ENCODE measurements at regions not wholly inside any gene's neighbourhood (a gene's known extent, or its start where the extent isn't known, plus 50 kb on each side); places are given as distances from the start of the nearest gene placed in this dataset.
A peak's percentile ranks its signal among the peaks of the same experiment; 100 is the strongest.

GRCh38 chr1:14440166-14440565 is 158.3 kb upstream of the KAZN start:
- no peak for DNase-seq (ENCODE audit: low read depth, low spot score)

GRCh38 chr1:14440731-14441130 is 157.8 kb upstream of the KAZN start:
- DNase-seq (ENCODE audit: low read depth, low spot score), result no peak

DNA sequence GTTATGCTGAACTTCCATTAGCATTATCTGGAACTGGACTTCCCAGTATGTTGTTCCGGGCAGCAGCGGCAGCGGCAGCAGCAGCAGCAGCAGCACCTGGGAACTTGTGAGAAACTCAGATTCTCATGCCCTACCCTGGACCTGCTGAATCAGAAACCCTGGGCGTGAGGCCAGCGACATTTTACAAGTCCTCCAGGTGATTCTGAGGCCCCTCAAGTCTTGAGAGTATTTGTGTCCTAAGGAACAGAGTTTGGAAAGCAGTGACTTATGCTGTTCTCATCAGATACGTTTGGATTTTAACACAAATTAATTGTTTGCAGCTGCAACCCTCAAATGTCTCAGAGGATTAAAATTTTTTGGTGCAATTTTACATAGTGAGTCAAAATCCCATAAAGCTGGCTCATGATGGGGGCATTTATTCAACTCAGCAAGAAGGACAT is 157.2 kb upstream of the KAZN start:
- no peak for DNase-seq (ENCODE audit: low read depth, low spot score)

- DNase-seq (ENCODE audit: low read depth, low spot score), result peak; percentile 8
Measured at GRCh38 chr1:14442669-14443068, 155.8 kb upstream of the KAZN start.

DNA sequence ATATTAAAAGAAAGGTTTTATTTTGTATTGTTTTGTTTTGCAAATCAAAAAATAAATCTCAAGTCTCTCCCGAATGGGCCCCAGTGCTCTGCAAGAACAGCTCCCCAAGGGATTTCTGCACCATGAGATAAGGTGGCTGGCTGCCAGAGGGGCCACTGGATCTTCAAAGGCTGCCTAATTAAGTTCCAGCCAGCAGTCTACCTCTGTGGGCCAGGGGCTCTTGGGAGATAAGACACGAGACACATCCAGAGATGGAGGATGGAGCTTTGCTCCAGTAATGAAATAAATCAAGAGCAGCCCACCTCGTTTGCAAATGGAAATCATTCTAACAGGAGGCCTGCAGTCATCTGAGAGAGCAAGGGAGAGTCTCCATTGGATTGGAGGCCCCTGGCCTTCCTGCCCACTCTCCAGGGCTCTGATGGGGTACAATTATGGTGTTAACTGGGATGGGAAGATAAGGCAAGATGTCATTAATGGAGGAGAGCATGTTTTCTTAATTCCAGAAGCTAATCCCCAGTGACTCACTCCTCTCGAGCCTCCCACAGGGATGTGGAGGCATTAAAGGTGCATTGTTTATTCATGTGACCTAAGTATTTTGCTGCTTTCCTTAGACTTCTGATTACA is 155.2 kb upstream of the KAZN start:
- DNase-seq (ENCODE audit: low read depth, low spot score), result peak; percentile 34

DNA sequence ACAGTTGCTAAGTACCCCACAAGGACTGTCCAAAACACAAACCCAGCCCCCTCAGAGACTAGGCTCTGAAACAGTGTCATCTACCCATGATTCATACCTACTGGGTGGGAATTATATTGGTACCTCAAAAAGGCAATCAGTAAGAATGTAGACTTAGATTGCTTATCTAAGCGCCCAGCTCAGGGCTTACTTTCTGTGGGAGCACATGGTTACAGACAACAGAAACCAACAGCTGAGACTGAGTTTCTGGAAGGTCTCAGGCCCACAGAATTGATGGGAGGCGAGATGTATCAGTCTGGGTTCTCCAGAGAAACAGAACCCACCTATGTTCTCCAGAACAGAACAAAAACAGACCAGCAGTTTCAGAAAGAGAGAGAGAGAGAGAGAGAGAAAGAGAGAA is 147.3 kb upstream of the KAZN start:
- no peak for DNase-seq (ENCODE audit: low read depth, low spot score)

GRCh38 chr1:14452551-14452950 is 145.9 kb upstream of the KAZN start:
- DNase-seq (ENCODE audit: low read depth, low spot score), result no peak

DNA sequence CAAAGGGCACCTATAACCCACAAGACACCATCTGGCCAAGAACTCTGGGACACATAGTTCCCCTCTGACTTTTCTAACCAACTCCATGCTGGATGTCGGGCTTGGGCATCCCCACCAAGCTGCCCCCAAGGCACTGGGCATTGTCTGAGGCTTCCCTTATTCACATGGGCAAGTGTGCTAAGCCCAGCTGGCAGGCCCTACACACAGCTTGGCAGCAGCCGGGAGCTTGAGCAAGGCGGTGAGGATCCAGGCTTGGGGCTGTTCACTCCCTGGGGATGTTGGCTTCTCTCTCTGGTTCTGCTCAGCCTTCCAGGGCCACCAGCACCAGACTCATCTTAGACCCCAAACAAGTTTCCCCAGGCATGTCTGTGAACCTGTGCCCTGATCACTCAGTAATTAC is 138.3 kb upstream of the KAZN start:
- no peak for DNase-seq (ENCODE audit: low read depth, low spot score)

GRCh38 chr1:14462851-14463250 is 135.6 kb upstream of the KAZN start:
- no peak for DNase-seq (ENCODE audit: low read depth, low spot score)

- no peak for DNase-seq (ENCODE audit: low read depth, low spot score)
Measured at GRCh38 chr1:14466006-14466405, 132.5 kb upstream of the KAZN start.

GRCh38 chr1:14467112-14467511 is 131.4 kb upstream of the KAZN start:
- DNase-seq (ENCODE audit: low read depth, low spot score), result no peak

DNA sequence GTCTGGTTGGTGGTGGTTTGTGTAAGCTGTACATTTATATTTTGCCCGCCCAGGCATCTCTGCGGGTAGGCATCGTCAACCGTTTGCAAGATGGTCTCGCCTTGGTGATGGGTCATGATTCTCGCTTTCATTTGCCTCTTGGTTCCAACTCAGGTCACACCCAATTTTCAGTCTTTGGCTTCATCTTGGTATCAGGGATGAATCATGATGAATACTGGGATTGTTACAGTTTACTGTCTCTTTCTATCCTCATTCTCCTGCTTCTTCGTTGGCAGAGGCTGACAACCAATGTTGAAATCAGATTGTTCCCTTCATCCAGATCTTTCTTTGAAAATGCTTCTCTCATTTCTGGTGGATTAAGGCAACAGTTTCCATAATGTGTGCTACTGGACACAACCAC is 129.7 kb upstream of the KAZN start:
- no peak for DNase-seq (ENCODE audit: low read depth, low spot score)

- no peak for DNase-seq (ENCODE audit: low read depth, low spot score)
Measured at GRCh38 chr1:14470802-14471201, 127.7 kb upstream of the KAZN start.

- DNase-seq (ENCODE audit: low read depth, low spot score), result no peak
Measured at GRCh38 chr1:14474856-14475255, 123.6 kb upstream of the KAZN start.

DNA sequence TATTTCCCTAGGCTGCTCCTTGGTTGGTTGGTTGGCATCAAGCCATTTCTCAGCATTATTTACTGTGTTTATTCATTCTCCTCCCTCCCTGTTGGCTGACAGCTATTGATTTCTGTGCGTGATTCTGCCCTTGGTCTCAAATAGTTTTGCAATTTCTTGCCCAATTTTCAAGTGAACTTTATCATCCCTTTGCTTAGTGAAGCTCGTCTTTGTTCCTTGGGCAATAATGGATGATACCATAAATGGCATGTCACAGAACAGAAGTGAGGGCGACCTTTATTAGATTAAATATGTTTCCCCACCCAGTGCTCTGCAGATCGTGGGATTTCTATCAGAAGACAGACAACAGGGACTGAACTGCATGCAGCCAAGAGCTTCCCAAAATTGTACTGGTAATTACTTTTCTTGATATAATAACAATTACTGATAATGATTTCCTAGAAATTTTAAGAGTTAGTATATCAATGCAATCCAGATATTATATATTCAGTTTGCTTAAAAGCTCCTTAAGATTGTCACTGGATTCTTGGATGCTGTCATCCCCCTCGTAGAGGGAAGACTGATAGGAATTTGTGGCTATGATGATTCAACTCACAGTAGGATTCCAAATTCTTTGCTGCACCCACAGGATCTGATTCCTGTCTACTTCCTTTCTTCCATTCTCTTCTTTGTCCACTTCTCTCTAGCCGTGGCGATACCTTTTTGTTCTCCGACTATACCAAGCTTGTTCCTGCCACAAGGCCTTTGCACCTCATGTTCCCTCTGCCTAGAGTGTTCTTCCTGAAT is 122.1 kb upstream of the KAZN start:
- DNase-seq (ENCODE audit: low read depth, low spot score), result no peak

- DNase-seq (ENCODE audit: low read depth, low spot score), result no peak
Measured at GRCh38 chr1:14478120-14478519, 120.4 kb upstream of the KAZN start.

DNA sequence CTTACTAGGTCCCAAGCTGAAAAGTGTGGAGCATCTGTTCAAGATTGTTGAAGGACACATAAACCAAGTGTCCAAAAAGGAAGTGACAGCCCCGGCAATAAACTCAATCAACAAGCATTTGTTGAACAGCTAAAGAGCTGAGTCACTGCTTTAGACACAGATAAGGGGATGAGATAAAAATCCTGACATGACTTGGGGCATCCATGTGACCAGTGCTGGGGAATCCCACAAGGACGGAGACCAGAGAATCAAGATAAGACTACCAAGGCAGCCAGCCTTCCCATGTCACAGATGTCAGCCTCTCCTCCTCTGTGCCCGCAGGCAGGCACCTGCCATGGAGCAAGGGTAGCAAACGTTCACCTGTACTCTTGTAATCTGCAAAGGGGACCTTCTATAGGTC is 118.6 kb upstream of the KAZN start:
- peak; percentile 41 for DNase-seq (ENCODE audit: low read depth, low spot score)

- no peak for DNase-seq (ENCODE audit: low read depth, low spot score)
Measured at GRCh38 chr1:14482784-14483450, 115.6 kb upstream of the KAZN start.

DNA sequence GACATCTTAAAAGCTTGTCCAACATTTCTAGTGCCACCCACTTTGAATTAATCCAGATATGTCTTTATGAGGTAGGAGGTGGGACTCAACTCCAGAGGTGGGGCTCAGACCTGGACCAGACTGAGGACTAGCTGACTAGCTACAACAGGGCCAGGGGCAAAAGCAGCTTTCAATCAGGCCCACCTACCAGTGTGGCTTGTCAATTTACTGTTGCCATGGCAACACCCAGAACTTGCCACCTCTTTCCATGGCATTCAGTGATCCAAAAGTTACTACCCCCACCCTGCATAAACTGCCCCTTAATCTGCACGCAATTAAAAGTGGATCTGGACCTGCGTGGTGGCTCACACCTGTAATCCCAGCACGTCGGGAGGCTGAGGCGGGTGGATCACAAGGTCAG is 113.2 kb upstream of the KAZN start:
- no peak for DNase-seq (ENCODE audit: low read depth, low spot score)

GRCh38 chr1:14486401-14487201 is 111.9 kb upstream of the KAZN start:
- DNase-seq (ENCODE audit: low read depth, low spot score), result no peak

DNA sequence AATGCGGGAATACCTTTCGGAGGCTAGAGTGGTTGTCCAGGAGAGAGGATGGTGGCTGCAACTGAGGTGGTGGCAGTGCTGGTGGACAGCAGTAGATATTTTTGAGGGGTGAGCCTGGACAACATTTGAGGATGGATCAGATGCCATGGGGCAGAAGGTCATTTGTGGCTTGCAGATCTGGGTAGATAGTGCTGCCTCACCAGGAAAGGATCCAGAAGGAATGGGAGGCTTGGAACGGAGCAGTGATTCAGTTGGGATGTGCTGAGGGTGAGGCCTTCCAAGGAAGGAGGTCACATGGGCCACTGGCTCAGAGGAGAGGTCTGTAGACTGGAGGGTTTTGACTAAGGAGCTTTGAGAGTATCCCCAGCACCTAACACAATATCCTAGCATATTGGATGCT is 110.8 kb upstream of the KAZN start:
- no peak for DNase-seq (ENCODE audit: low read depth, low spot score)

DNA sequence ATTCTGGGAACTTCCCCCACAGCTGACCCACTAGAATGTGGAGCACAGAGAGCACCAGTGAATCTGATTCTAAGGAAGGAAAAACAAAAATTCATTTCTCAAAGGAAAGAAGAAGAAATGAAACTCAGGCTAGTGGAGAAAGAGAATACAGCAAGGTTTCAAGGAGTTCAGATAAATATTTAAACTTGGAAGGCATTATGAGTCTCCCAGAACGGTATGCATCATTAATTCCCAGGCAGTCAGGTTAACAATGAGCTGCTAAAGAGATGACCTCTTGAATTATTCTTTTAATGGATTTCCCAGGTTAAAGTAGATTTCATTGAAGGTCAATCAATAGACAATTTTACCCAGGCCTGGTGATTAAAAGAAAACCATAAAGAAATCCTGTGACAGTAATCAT is 103.6 kb upstream of the KAZN start:
- no peak for DNase-seq (ENCODE audit: low read depth, low spot score)

Measured in ELF-1 (cell line).